ENCODE measurements at regions not wholly inside any gene's neighbourhood (a gene's known extent, or its start where the extent isn't known, plus 50 kb on each side); places are given as distances from the start of the nearest gene placed in this dataset.

- TF ChIP-seq POLR2A (IDR thresholded peaks at IDR 0.05; ENCODE audit: low read depth, low read length): no peak
- no peak for TF ChIP-seq POLR2AphosphoS5 (IDR thresholded peaks at IDR 0.05; ENCODE audit: low read depth, low read length)
- no peak for TF ChIP-seq TAF1 (IDR thresholded peaks at IDR 0.05; ENCODE audit: borderline replicate concordance, low read depth, low read length)
Measured at GRCh38 chr1:214101246-214101645, 113.5 kb downstream of the PROX1 start.
